ENCODE measurements at regions not wholly inside any gene's neighbourhood (a gene's known extent, or its start where the extent isn't known, plus 50 kb on each side); places are given as distances from the start of the nearest gene placed in this dataset.

GRCh38 chr10:64365663-64366062, 844.5 kb downstream of the REEP3 start:
- no peak overlapping the region for H3K27ac ChIP-seq (ENCODE audit: low read depth, low read length)
- no peak overlapping the region for H3K4ac ChIP-seq (ENCODE audit: low read depth, low read length)

GRCh38 chr10:64368298-64368697, 847.1 kb downstream of the REEP3 start:
- Histone ChIP-seq H3K4me2 (ENCODE audit: low read length) (no peak overlapping the region), H3K18ac (ENCODE audit: low read length) (no peak overlapping the region), H3K9ac (ENCODE audit: low read length) (no peak overlapping the region), H4K8ac (ENCODE audit: low read depth, low read length) (no peak overlapping the region), H3K23ac (ENCODE audit: low read length) (no peak overlapping the region), H3K79me2 (ENCODE audit: control insufficient read depth, insufficient read depth, low read length) (no peaks in the 10 kb centered on the region), H3K4ac (ENCODE audit: low read depth, low read length) (no peak overlapping the region), H3K27ac (ENCODE audit: low read depth, low read length) (no peak overlapping the region), H3K79me1 (ENCODE audit: low read length) (no peaks in the 10 kb centered on the region), H3K36me3 (ENCODE audit: control insufficient read depth, insufficient read depth, low read length) (no peaks in the 10 kb centered on the region), H2BK5ac (ENCODE audit: low read length) (no peak overlapping the region), H3K4me1 (ENCODE audit: control insufficient read depth, low read depth, low read length) (no peaks in the 10 kb centered on the region), H2BK15ac (replicated peaks; ENCODE audit: low read depth) (no peak overlapping the region), H3K56ac (ENCODE audit: low read length) (no peak overlapping the region), H2BK120ac (ENCODE audit: low read depth, low read length) (no peak overlapping the region), H3K4me3 (ENCODE audit: low read length) (no peak overlapping the region), H4K5ac (ENCODE audit: low read length) (no peak overlapping the region), H2AK5ac (ENCODE audit: low read length) (no peak overlapping the region), H3K27me3 (ENCODE audit: insufficient read depth, low read length, poor library complexity) (no peaks in the 10 kb centered on the region)
- DNase-seq = no peak
- no CpG with 5 or more reads among the region's 3 CpGs for WGBS (ENCODE audit: extremely low coverage, insufficient coverage, low lambda C conversion rate)

More at GRCh38 chr10:64365663-64366062, 844.5 kb downstream of the REEP3 start:
- no peak overlapping the region for H2BK5ac ChIP-seq (ENCODE audit: low read length)
- H3K4me3 ChIP-seq (ENCODE audit: low read length) = no peak overlapping the region
- no peak overlapping the region for H4K8ac ChIP-seq (ENCODE audit: low read depth, low read length)
- H3K36me3 ChIP-seq (ENCODE audit: control insufficient read depth, insufficient read depth, low read length) = no peaks in the 10 kb centered on the region
- DNase-seq = peak; percentile 58
- H3K56ac ChIP-seq (ENCODE audit: low read length) = no peak overlapping the region
- no peak overlapping the region for H3K23ac ChIP-seq (ENCODE audit: low read length)
- H3K27me3 ChIP-seq (ENCODE audit: insufficient read depth, low read length, poor library complexity) = no peaks in the 10 kb centered on the region
- H2BK15ac ChIP-seq (replicated peaks; ENCODE audit: low read depth) = no peak overlapping the region
- H3K4me1 ChIP-seq (ENCODE audit: control insufficient read depth, low read depth, low read length) = no peaks in the 10 kb centered on the region
- no peak overlapping the region for H3K9ac ChIP-seq (ENCODE audit: low read length)
- no peak overlapping the region for H3K4me2 ChIP-seq (ENCODE audit: low read length)
- H2AK5ac ChIP-seq (ENCODE audit: low read length) = no peak overlapping the region
- H3K79me2 ChIP-seq (ENCODE audit: control insufficient read depth, insufficient read depth, low read length) = no peaks in the 10 kb centered on the region
- H2BK120ac ChIP-seq (ENCODE audit: low read depth, low read length) = peak overlapping the region; percentile 28
- H3K18ac ChIP-seq (ENCODE audit: low read length) = no peak overlapping the region
- no CpG with 5 or more reads among the region's 3 CpGs for WGBS (ENCODE audit: extremely low coverage, insufficient coverage, low lambda C conversion rate)
- no peak overlapping the region for H4K5ac ChIP-seq (ENCODE audit: low read length)
- H3K79me1 ChIP-seq (ENCODE audit: low read length) = no peaks in the 10 kb centered on the region

GRCh38 chr10:64369885-64370773, 848.9 kb downstream of the REEP3 start:
- Histone ChIP-seq H3K23ac (ENCODE audit: low read length) (no peak overlapping the region), H3K79me1 (ENCODE audit: low read length) (no peaks in the 10 kb centered on the region), H3K36me3 (ENCODE audit: control insufficient read depth, insufficient read depth, low read length) (no peaks in the 10 kb centered on the region), H3K4me2 (ENCODE audit: low read length) (no peak overlapping the region), H3K18ac (ENCODE audit: low read length) (no peak overlapping the region), H3K27me3 (ENCODE audit: insufficient read depth, low read length, poor library complexity) (no peaks in the 10 kb centered on the region), H3K4ac (ENCODE audit: low read depth, low read length) (no peak overlapping the region), H3K4me3 (ENCODE audit: low read length) (no peak overlapping the region), H2BK120ac (ENCODE audit: low read depth, low read length) (no peak overlapping the region), H2BK5ac (ENCODE audit: low read length) (no peak overlapping the region), H3K27ac (ENCODE audit: low read depth, low read length) (no peak overlapping the region), H4K5ac (ENCODE audit: low read length) (no peak overlapping the region), H3K9ac (ENCODE audit: low read length) (no peak overlapping the region), H2BK15ac (replicated peaks; ENCODE audit: low read depth) (no peak overlapping the region), H3K4me1 (ENCODE audit: control insufficient read depth, low read depth, low read length) (no peaks in the 10 kb centered on the region), H4K8ac (ENCODE audit: low read depth, low read length) (no peak overlapping the region), H3K79me2 (ENCODE audit: control insufficient read depth, insufficient read depth, low read length) (no peaks in the 10 kb centered on the region), H3K56ac (ENCODE audit: low read length) (no peak overlapping the region), H2AK5ac (ENCODE audit: low read length) (no peak overlapping the region)
- DNase-seq = no peak
- no CpG with 5 or more reads among the region's 1 CpG for WGBS (ENCODE audit: extremely low coverage, insufficient coverage, low lambda C conversion rate)

- no peak overlapping the region for H3K23ac ChIP-seq (ENCODE audit: low read length)
- H3K4ac ChIP-seq (ENCODE audit: low read depth, low read length) = no peak overlapping the region
- no peaks in the 10 kb centered on the region for H3K27me3 ChIP-seq (ENCODE audit: insufficient read depth, low read length, poor library complexity)
- H3K36me3 ChIP-seq (ENCODE audit: control insufficient read depth, insufficient read depth, low read length) = no peaks in the 10 kb centered on the region
- no peaks in the 10 kb centered on the region for H3K79me1 ChIP-seq (ENCODE audit: low read length)
- no peaks in the 10 kb centered on the region for H3K4me1 ChIP-seq (ENCODE audit: control insufficient read depth, low read depth, low read length)
- no peak overlapping the region for H3K18ac ChIP-seq (ENCODE audit: low read length)
- no peak overlapping the region for H2BK15ac ChIP-seq (replicated peaks; ENCODE audit: low read depth)
- no peak overlapping the region for H4K8ac ChIP-seq (ENCODE audit: low read depth, low read length)
- H3K4me3 ChIP-seq (ENCODE audit: low read length) = no peak overlapping the region
- no peak for DNase-seq
- H2BK120ac ChIP-seq (ENCODE audit: low read depth, low read length) = no peak overlapping the region
- no peak overlapping the region for H2AK5ac ChIP-seq (ENCODE audit: low read length)
- H2BK5ac ChIP-seq (ENCODE audit: low read length) = no peak overlapping the region
- no peak overlapping the region for H4K5ac ChIP-seq (ENCODE audit: low read length)
- no peak overlapping the region for H3K9ac ChIP-seq (ENCODE audit: low read length)
- no peaks in the 10 kb centered on the region for H3K79me2 ChIP-seq (ENCODE audit: control insufficient read depth, insufficient read depth, low read length)
- H3K4me2 ChIP-seq (ENCODE audit: low read length) = no peak overlapping the region
- no peak overlapping the region for H3K27ac ChIP-seq (ENCODE audit: low read depth, low read length)
- no peak overlapping the region for H3K56ac ChIP-seq (ENCODE audit: low read length)
Observed at GRCh38 chr10:64374346-64374745, 853.1 kb downstream of the REEP3 start.

DNA sequence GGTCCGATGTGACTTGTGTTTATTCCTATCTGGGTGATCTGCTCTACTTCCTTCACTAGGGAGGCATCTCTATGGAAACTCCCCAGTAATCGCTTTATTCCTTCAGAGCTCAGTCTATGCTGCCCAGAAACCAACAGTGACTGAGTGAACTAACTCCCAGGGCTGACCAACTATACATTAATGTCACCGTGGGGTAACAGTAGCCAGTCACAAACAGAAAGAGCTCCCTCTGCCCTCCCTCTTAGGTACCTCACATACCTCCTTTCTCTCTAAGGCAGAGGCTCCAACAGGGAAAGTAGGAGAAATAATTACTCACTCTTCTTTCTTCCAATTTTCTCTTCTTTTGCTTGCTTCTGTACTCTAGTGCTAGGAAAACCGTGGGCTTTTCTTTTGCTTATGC, 855.0 kb downstream of the REEP3 start:
- Histone ChIP-seq H2AK5ac (ENCODE audit: low read length) (no peak overlapping the region), H3K56ac (ENCODE audit: low read length) (no peak overlapping the region), H4K8ac (ENCODE audit: low read depth, low read length) (no peak overlapping the region), H3K4me3 (ENCODE audit: low read length) (no peak overlapping the region), H2BK5ac (ENCODE audit: low read length) (no peak overlapping the region), H3K23ac (ENCODE audit: low read length) (no peak overlapping the region), H4K5ac (ENCODE audit: low read length) (no peak overlapping the region), H2BK120ac (ENCODE audit: low read depth, low read length) (peak overlapping the region; percentile 67), H3K79me2 (ENCODE audit: control insufficient read depth, insufficient read depth, low read length) (no peaks in the 10 kb centered on the region), H3K27ac (ENCODE audit: low read depth, low read length) (no peak overlapping the region), H3K4ac (ENCODE audit: low read depth, low read length) (peak overlapping the region; percentile 36), H3K4me1 (ENCODE audit: control insufficient read depth, low read depth, low read length) (no peaks in the 10 kb centered on the region), H3K18ac (ENCODE audit: low read length) (peak overlapping the region; percentile 51), H3K79me1 (ENCODE audit: low read length) (no peaks in the 10 kb centered on the region), H3K9ac (ENCODE audit: low read length) (no peak overlapping the region), H3K36me3 (ENCODE audit: control insufficient read depth, insufficient read depth, low read length) (no peaks in the 10 kb centered on the region), H3K4me2 (ENCODE audit: low read length) (no peak overlapping the region), H2BK15ac (replicated peaks; ENCODE audit: low read depth) (no peak overlapping the region), H3K27me3 (ENCODE audit: insufficient read depth, low read length, poor library complexity) (no peaks in the 10 kb centered on the region)
- WGBS (ENCODE audit: extremely low coverage, insufficient coverage, low lambda C conversion rate) = no CpG with 5 or more reads among the region's 4 CpGs
- peak; percentile 69 for DNase-seq

DNA sequence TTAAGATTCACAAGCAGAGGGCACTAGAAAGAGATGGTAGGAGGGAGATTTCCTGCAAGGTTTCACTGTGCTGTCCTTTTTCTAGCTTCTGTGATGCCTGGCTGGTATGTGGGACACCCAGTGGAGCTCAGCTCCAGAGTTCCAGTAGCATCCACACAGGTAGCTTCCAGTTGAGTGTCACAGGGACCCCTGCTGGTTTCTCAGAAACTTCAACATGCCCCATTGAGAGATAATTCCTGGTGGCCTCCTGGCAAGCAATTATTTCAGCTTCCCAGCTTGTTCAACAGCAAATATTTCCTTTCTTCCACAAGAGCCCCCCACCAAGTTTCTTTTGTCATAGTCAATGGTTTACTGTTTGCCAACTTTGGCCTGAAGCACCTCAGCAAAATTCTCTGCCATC, 858.7 kb downstream of the REEP3 start:
- Histone ChIP-seq H4K5ac (ENCODE audit: low read length) (no peak overlapping the region), H3K18ac (ENCODE audit: low read length) (no peak overlapping the region), H3K79me1 (ENCODE audit: low read length) (no peaks in the 10 kb centered on the region), H3K4me1 (ENCODE audit: control insufficient read depth, low read depth, low read length) (no peaks in the 10 kb centered on the region), H2BK5ac (ENCODE audit: low read length) (no peak overlapping the region), H3K9ac (ENCODE audit: low read length) (no peak overlapping the region), H3K23ac (ENCODE audit: low read length) (no peak overlapping the region), H3K27ac (ENCODE audit: low read depth, low read length) (no peak overlapping the region), H4K8ac (ENCODE audit: low read depth, low read length) (no peak overlapping the region), H3K27me3 (ENCODE audit: insufficient read depth, low read length, poor library complexity) (no peaks in the 10 kb centered on the region), H2BK15ac (replicated peaks; ENCODE audit: low read depth) (no peak overlapping the region), H2AK5ac (ENCODE audit: low read length) (no peak overlapping the region), H3K79me2 (ENCODE audit: control insufficient read depth, insufficient read depth, low read length) (no peaks in the 10 kb centered on the region), H3K4ac (ENCODE audit: low read depth, low read length) (no peak overlapping the region), H2BK120ac (ENCODE audit: low read depth, low read length) (no peak overlapping the region), H3K36me3 (ENCODE audit: control insufficient read depth, insufficient read depth, low read length) (no peaks in the 10 kb centered on the region), H3K4me2 (ENCODE audit: low read length) (no peak overlapping the region), H3K4me3 (ENCODE audit: low read length) (no peak overlapping the region), H3K56ac (ENCODE audit: low read length) (no peak overlapping the region)
- DNase-seq = peak; percentile 69

Data from mesendoderm (in vitro differentiated cells).